MV-4-11 (cell line): ENCODE measurements at regions not wholly inside any gene's neighbourhood (a gene's known extent, or its start where the extent isn't known, plus 50 kb on each side); places are given as distances from the start of the nearest gene placed in this dataset.
"Not testable (repeated sequence)": the region's sequence is repeated elsewhere in the genome, so short reads cannot be mapped to it uniquely, and the experiment has no call there.

Experiments used
- DNase-seq: peaks from one replicate; lab custom pipeline; 2025; lab: John Stamatoyannopoulos, UW

GRCh38 chr5:160479220-160479619 lies 57.6 kb downstream of the PTTG1 start:
- no peak for DNase-seq

GRCh38 chr5:160479926-160480325 lies 58.3 kb downstream of the PTTG1 start:
- DNase-seq = no peak

- no peak for DNase-seq
These were observed 59.0 kb downstream of the PTTG1 start for GRCh38 chr5:160480652-160481051.

- no peak for DNase-seq
These were observed 63.0 kb downstream of the PTTG1 start for GRCh38 chr5:160484678-160485077.

- no peak for DNase-seq
These were observed 63.8 kb downstream of the PTTG1 start for GRCh38 chr5:160485364-160485969.

- no peak for DNase-seq
These were observed 64.9 kb downstream of the PTTG1 start for GRCh38 chr5:160486573-160486972.

GRCh38 chr5:160488394-160489325 lies 67.0 kb downstream of the PTTG1 start:
- DNase-seq = peak; percentile 33

- no peak for DNase-seq
These were observed 69.8 kb downstream of the PTTG1 start for GRCh38 chr5:160491438-160491837.

GRCh38 chr5:160492565-160492964 lies 70.9 kb downstream of the PTTG1 start:
- DNase-seq = no peak

GRCh38 chr5:160493806-160494338 lies 72.2 kb downstream of the PTTG1 start:
- no peak for DNase-seq

GRCh38 chr5:160494451-160494850 lies 72.8 kb downstream of the PTTG1 start:
- no peak for DNase-seq

GRCh38 chr5:160496334-160496733 lies 74.7 kb downstream of the PTTG1 start:
- no peak for DNase-seq

GRCh38 chr5:160496784-160497183 lies 75.1 kb downstream of the PTTG1 start:
- no peak for DNase-seq

- DNase-seq = no peak
These were observed 76.2 kb downstream of the PTTG1 start for GRCh38 chr5:160497878-160498277.

- not testable (repeated sequence) for DNase-seq
These were observed 76.9 kb downstream of the PTTG1 start for GRCh38 chr5:160498441-160499043.

GRCh38 chr5:160500786-160501779 lies 79.4 kb downstream of the PTTG1 start:
- DNase-seq = peak; percentile 96

- DNase-seq = no peak
These were observed 83.3 kb downstream of the PTTG1 start for GRCh38 chr5:160504906-160505305.

- DNase-seq = peak; percentile 86
These were observed 84.7 kb downstream of the PTTG1 start for GRCh38 chr5:160506006-160507004.

- DNase-seq = peak; percentile 77
These were observed 85.6 kb downstream of the PTTG1 start for GRCh38 chr5:160507221-160507721.
